DMS114 treated with DMSO at 0.1 percent for 48 hours (cell line): ENCODE measurements at regions not wholly inside any gene's neighbourhood (a gene's known extent, or its start where the extent isn't known, plus 50 kb on each side); places are given as distances from the start of the nearest gene placed in this dataset.
"Not testable (repeated sequence)": the region's sequence is repeated elsewhere in the genome, so short reads cannot be mapped to it uniquely, and the experiment has no call there.

Experiments
- DNase-seq: peaks from one replicate; lab custom pipeline; 2025; ENCODE audit not compliant: unreplicated experiment; lab: John Stamatoyannopoulos, UW

- DNase-seq, result no peak
Observed at GRCh38 chr6:155887421-155887820, 431.8 kb upstream of the NOX3 start.

- DNase-seq, result no peak
Observed at GRCh38 chr6:155883741-155884140, 428.1 kb upstream of the NOX3 start.

- no peak for DNase-seq
Observed at GRCh38 chr6:155883334-155883731, 427.7 kb upstream of the NOX3 start.

- DNase-seq, result no peak
Observed at GRCh38 chr6:155882527-155883333, 427.1 kb upstream of the NOX3 start.

- no peak for DNase-seq
Observed at GRCh38 chr6:155881826-155882526, 426.3 kb upstream of the NOX3 start.

- DNase-seq, result no peak
Observed at GRCh38 chr6:155880900-155881299, 425.3 kb upstream of the NOX3 start.

GRCh38 chr6:155872961-155873360 is 417.3 kb upstream of the NOX3 start:
- no peak for DNase-seq

GRCh38 chr6:155867682-155868081 is 412.0 kb upstream of the NOX3 start:
- DNase-seq, result no peak

GRCh38 chr6:155866676-155867390 is 411.2 kb upstream of the NOX3 start:
- DNase-seq, result not testable (repeated sequence)

- no peak for DNase-seq
Observed at GRCh38 chr6:155861821-155862220, 406.2 kb upstream of the NOX3 start.

- not testable (repeated sequence) for DNase-seq
Observed at GRCh38 chr6:155858906-155859305, 403.3 kb upstream of the NOX3 start.

- DNase-seq, result no peak
Observed at GRCh38 chr6:155854787-155855186, 399.1 kb upstream of the NOX3 start.

GRCh38 chr6:155853011-155853410 is 397.4 kb upstream of the NOX3 start:
- DNase-seq, result no peak

GRCh38 chr6:155850408-155850841 is 394.8 kb upstream of the NOX3 start:
- DNase-seq, result no peak

GRCh38 chr6:155847711-155848110 is 392.1 kb upstream of the NOX3 start:
- no peak for DNase-seq

GRCh38 chr6:155837474-155837873 is 381.8 kb upstream of the NOX3 start:
- no peak for DNase-seq

GRCh38 chr6:155832596-155832995 is 377.0 kb upstream of the NOX3 start:
- DNase-seq, result no peak

GRCh38 chr6:155830531-155830930 is 374.9 kb upstream of the NOX3 start:
- no peak for DNase-seq

GRCh38 chr6:155829646-155830045 is 374.0 kb upstream of the NOX3 start:
- DNase-seq, result no peak

- DNase-seq, result no peak
Observed at GRCh38 chr6:155828989-155829388, 373.4 kb upstream of the NOX3 start.

- no peak for DNase-seq
Observed at GRCh38 chr6:155818698-155819097, 363.1 kb upstream of the NOX3 start.

GRCh38 chr6:155813548-155813947 is 357.9 kb upstream of the NOX3 start:
- DNase-seq, result no peak
